WERI-Rb-1 (cell line): ENCODE measurements at regions not wholly inside any gene's neighbourhood (a gene's known extent, or its start where the extent isn't known, plus 50 kb on each side); places are given as distances from the start of the nearest gene placed in this dataset.

Source experiments
- DNase-seq: peaks from one replicate; pipeline ENCODE4 v3.0.0-alpha.2; 2020
- H3K27ac ChIP-seq: fragments of 250-450 bp; sonication (Bioruptor Pico); 2 replicates; pipeline ENCODE4 v1.5.1; 2020; ENCODE audit warnings: mild to moderate bottlenecking, moderate library complexity
- H3K27me3 ChIP-seq: fragments of 250-450 bp; sonication (Bioruptor Pico); 2 replicates; pipeline ENCODE4 v1.5.1; 2021; ENCODE audit warnings: mild to moderate bottlenecking, low read depth, moderate library complexity; ENCODE audit not compliant: insufficient read depth, severe bottlenecking
- H3K36me3 ChIP-seq: fragments of 250-450 bp; sonication (Bioruptor Pico); 2 replicates; pipeline ENCODE4 v1.5.1; 2020; ENCODE audit warnings: mild to moderate bottlenecking, moderate library complexity
- H3K4me3 ChIP-seq: 2 replicates; pipeline ENCODE4 v1.5.1; 2011; ENCODE audit warnings: low read depth, mild to moderate bottlenecking, control low read depth, low read length
- H3K9me3 ChIP-seq: fragments of 250-450 bp; sonication (Bioruptor Pico); 2 replicates; pipeline ENCODE4 v1.5.1; 2021; ENCODE audit warnings: mild to moderate bottlenecking, moderate library complexity; ENCODE audit not compliant: severe bottlenecking
- CTCF ChIP-seq: IDR thresholded peaks from 2 replicates; pipeline ENCODE4 v1.5.1; 2011; ENCODE audit warnings: low read depth, mild to moderate bottlenecking, control low read depth, inconsistent platforms, low read length

GRCh38 chr2:71952572-71953188 is 195.0 kb downstream of the CYP26B1 start:
- TF ChIP-seq CTCF: no peak
- no peak overlapping the region for H3K27ac ChIP-seq
- peaks cover 10% of the 10 kb centered on the region for H3K9me3 ChIP-seq
- no peak overlapping the region for H3K4me3 ChIP-seq
- H3K27me3 ChIP-seq: no peaks in the 10 kb centered on the region
- H3K36me3 ChIP-seq: no peaks in the 10 kb centered on the region
- DNase-seq: no peak

- no peak for DNase-seq
- Histone ChIP-seq H3K9me3 (peaks cover 6% of the 10 kb centered on the region), H3K27me3 (no peaks in the 10 kb centered on the region), H3K4me3 (no peak overlapping the region), H3K36me3 (no peaks in the 10 kb centered on the region), H3K27ac (no peak overlapping the region)
- no peak for TF ChIP-seq CTCF
Observed at GRCh38 chr2:71951718-71952404, 195.8 kb downstream of the CYP26B1 start.

GRCh38 chr2:71951083-71951468 is 196.6 kb downstream of the CYP26B1 start:
- Histone ChIP-seq H3K9me3 (peaks cover 6% of the 10 kb centered on the region), H3K4me3 (no peak overlapping the region), H3K27ac (no peak overlapping the region), H3K36me3 (no peaks in the 10 kb centered on the region), H3K27me3 (no peaks in the 10 kb centered on the region)
- no peak for DNase-seq
- TF ChIP-seq CTCF: no peak

- TF ChIP-seq CTCF: no peak
- Histone ChIP-seq H3K27me3 (no peaks in the 10 kb centered on the region), H3K36me3 (no peaks in the 10 kb centered on the region), H3K4me3 (no peak overlapping the region), H3K27ac (no peak overlapping the region), H3K9me3 (peaks cover under 1% of the 10 kb centered on the region)
- no peak for DNase-seq
Observed at GRCh38 chr2:71950256-71951082, 197.2 kb downstream of the CYP26B1 start.

GRCh38 chr2:71949537-71949798 is 198.2 kb downstream of the CYP26B1 start:
- no peak for DNase-seq
- Histone ChIP-seq H3K9me3 (no peaks in the 10 kb centered on the region), H3K4me3 (no peak overlapping the region), H3K27ac (no peak overlapping the region), H3K27me3 (no peaks in the 10 kb centered on the region), H3K36me3 (no peaks in the 10 kb centered on the region)
- no peak for TF ChIP-seq CTCF
